IPS DF 6.9 (cell line): ENCODE measurements at regions not wholly inside any gene's neighbourhood (a gene's known extent, or its start where the extent isn't known, plus 50 kb on each side); places are given as distances from the start of the nearest gene placed in this dataset.

Source experiments
- DNase-seq: peaks from one replicate; pipeline ENCODE4 v3.0.0-alpha.2; 2013; ENCODE audit warnings: low read depth, low spot score
- H3K27ac ChIP-seq: one replicate; pipeline ENCODE4 v1.5.1; 2013; ENCODE audit warnings: low read length, control low read depth
- H3K27me3 ChIP-seq: 2 replicates; pipeline ENCODE4 v1.6.1; 2013; ENCODE audit warnings: mild to moderate bottlenecking, low read length; ENCODE audit not compliant: control insufficient read depth, insufficient read depth
- H3K36me3 ChIP-seq: 2 replicates; pipeline ENCODE4 v1.6.1; 2013; ENCODE audit warnings: low read length; ENCODE audit not compliant: control insufficient read depth, insufficient read depth
- H3K4me1 ChIP-seq: 2 replicates; pipeline ENCODE4 v1.6.1; 2013; ENCODE audit warnings: low read length; ENCODE audit not compliant: control insufficient read depth, insufficient read depth
- H3K4me3 ChIP-seq: 2 replicates; pipeline ENCODE4 v1.5.1; 2013; ENCODE audit warnings: mild to moderate bottlenecking, low read length
- H3K9me3 ChIP-seq: 2 replicates; pipeline ENCODE4 v1.6.1; 2013; ENCODE audit warnings: low read length, inconsistent platforms; ENCODE audit not compliant: control insufficient read depth, insufficient read depth
- WGBS: extraction: QIAGEN DNeasy Blood & Tissue Kit; methylation state at CpG from one replicate; pipeline ENCODE4 v1.1.7; 2013; ENCODE audit warnings: mixed read lengths, missing lambda C conversion rate; ENCODE audit not compliant: insufficient read length, insufficient coverage; 5-methylcytosine and 5-hydroxymethylcytosine counted together

GRCh38 chr2:175872721-175873120 is 129.3 kb downstream of the LNPK start:
- no peaks in the 10 kb centered on the region for H3K27me3 ChIP-seq
- no peaks in the 10 kb centered on the region for H3K36me3 ChIP-seq
- H3K4me3 ChIP-seq, result no peak overlapping the region
- H3K9me3 ChIP-seq, result no peaks in the 10 kb centered on the region
- no peak overlapping the region for H3K27ac ChIP-seq
- DNase-seq, result no peak
- no peaks in the 10 kb centered on the region for H3K4me1 ChIP-seq

- no CpG with 5 or more reads among the region's 5 CpGs for WGBS
- no peaks in the 10 kb centered on the region for H3K9me3 ChIP-seq
- no peaks in the 10 kb centered on the region for H3K4me1 ChIP-seq
- H3K27me3 ChIP-seq, result no peaks in the 10 kb centered on the region
- no peaks in the 10 kb centered on the region for H3K36me3 ChIP-seq
- H3K27ac ChIP-seq, result no peak overlapping the region
- no peak overlapping the region for H3K4me3 ChIP-seq
- no peak for DNase-seq
Measured at GRCh38 chr2:175872005-175872348, 130.1 kb downstream of the LNPK start.

- Histone ChIP-seq H3K36me3 (no peaks in the 10 kb centered on the region), H3K27ac (no peak overlapping the region), H3K4me3 (no peak overlapping the region), H3K4me1 (no peaks in the 10 kb centered on the region), H3K9me3 (no peaks in the 10 kb centered on the region), H3K27me3 (no peaks in the 10 kb centered on the region)
- WGBS, result 100% methylated on average over 1 of the region's 3 CpGs
- no peak for DNase-seq
Measured at GRCh38 chr2:175871331-175872004, 130.6 kb downstream of the LNPK start.

GRCh38 chr2:175865716-175866115 is 136.4 kb downstream of the LNPK start:
- no CpG with 5 or more reads among the region's 4 CpGs for WGBS
- no peak overlapping the region for H3K4me3 ChIP-seq
- no peaks in the 10 kb centered on the region for H3K4me1 ChIP-seq
- no peak overlapping the region for H3K27ac ChIP-seq
- no peak for DNase-seq
- H3K36me3 ChIP-seq, result no peaks in the 10 kb centered on the region
- no peaks in the 10 kb centered on the region for H3K9me3 ChIP-seq
- no peaks in the 10 kb centered on the region for H3K27me3 ChIP-seq

GRCh38 chr2:175864137-175864850 is 137.8 kb downstream of the LNPK start:
- Histone ChIP-seq H3K27ac (no peak overlapping the region), H3K9me3 (no peaks in the 10 kb centered on the region), H3K36me3 (no peaks in the 10 kb centered on the region), H3K27me3 (no peaks in the 10 kb centered on the region), H3K4me3 (no peak overlapping the region), H3K4me1 (no peaks in the 10 kb centered on the region)
- no CpG with 5 or more reads among the region's 7 CpGs for WGBS
- no peak for DNase-seq

- DNase-seq, result no peak
- H3K27ac ChIP-seq, result no peak overlapping the region
- no peaks in the 10 kb centered on the region for H3K36me3 ChIP-seq
- H3K4me3 ChIP-seq, result no peak overlapping the region
- WGBS, result no CpG with 5 or more reads among the region's 2 CpGs
- H3K4me1 ChIP-seq, result no peaks in the 10 kb centered on the region
- no peaks in the 10 kb centered on the region for H3K9me3 ChIP-seq
- no peaks in the 10 kb centered on the region for H3K27me3 ChIP-seq
Measured at GRCh38 chr2:175861958-175862357, 140.1 kb downstream of the LNPK start.

GRCh38 chr2:175855794-175856453 is 146.1 kb downstream of the LNPK start:
- no CpG with 5 or more reads among the region's 4 CpGs for WGBS
- H3K4me3 ChIP-seq, result no peak overlapping the region
- H3K4me1 ChIP-seq, result peaks cover 7% of the 10 kb centered on the region; the same call in 1 of the 2 replicates
- DNase-seq, result no peak
- H3K9me3 ChIP-seq, result no peaks in the 10 kb centered on the region
- no peak overlapping the region for H3K27ac ChIP-seq
- no peaks in the 10 kb centered on the region for H3K36me3 ChIP-seq
- no peaks in the 10 kb centered on the region for H3K27me3 ChIP-seq

- Histone ChIP-seq H3K36me3 (no peaks in the 10 kb centered on the region), H3K27me3 (no peaks in the 10 kb centered on the region), H3K4me3 (no peak overlapping the region), H3K27ac (no peak overlapping the region), H3K9me3 (no peaks in the 10 kb centered on the region), H3K4me1 (peaks cover 7% of the 10 kb centered on the region; the same call in 1 of the 2 replicates)
- no peak for DNase-seq
- WGBS, result no CpG with 5 or more reads among the region's 4 CpGs
Measured at GRCh38 chr2:175855236-175855635, 146.8 kb downstream of the LNPK start.

GRCh38 chr2:175854665-175855064 is 147.4 kb downstream of the LNPK start:
- no peaks in the 10 kb centered on the region for H3K27me3 ChIP-seq
- DNase-seq, result no peak
- H3K4me1 ChIP-seq, result peaks cover 7% of the 10 kb centered on the region; the same call in 1 of the 2 replicates
- H3K9me3 ChIP-seq, result no peaks in the 10 kb centered on the region
- H3K4me3 ChIP-seq, result no peak overlapping the region
- WGBS, result no CpG with 5 or more reads among the region's 6 CpGs
- no peaks in the 10 kb centered on the region for H3K36me3 ChIP-seq
- H3K27ac ChIP-seq, result no peak overlapping the region

GRCh38 chr2:175854129-175854528 is 147.9 kb downstream of the LNPK start:
- H3K27ac ChIP-seq, result no peak overlapping the region
- peaks cover 7% of the 10 kb centered on the region; the same call in 1 of the 2 replicates for H3K4me1 ChIP-seq
- no peaks in the 10 kb centered on the region for H3K36me3 ChIP-seq
- H3K4me3 ChIP-seq, result no peak overlapping the region
- DNase-seq, result no peak
- no peaks in the 10 kb centered on the region for H3K9me3 ChIP-seq
- WGBS, result no CpG with 5 or more reads among the region's 3 CpGs
- no peaks in the 10 kb centered on the region for H3K27me3 ChIP-seq
